Omental fat pad (tissue), 3 donors: ENCODE measurements at regions not wholly inside any gene's neighbourhood (a gene's known extent, or its start where the extent isn't known, plus 50 kb on each side); places are given as distances from the start of the nearest gene placed in this dataset.

ENCODE experiments used
- ATAC-seq: fragments of 150-250 bp; one replicate; pipeline ENCODE4 v1.9.1; 2016; ENCODE audit warnings: mild to moderate bottlenecking, moderate library complexity; ENCODE audit not compliant: low FRiP score
- DNase-seq: peaks from one replicate; pipeline ENCODE4 v3.0.0-alpha.2; 2019; ENCODE audit warnings: low spot score
- TF ChIP-seq, protein P1 (sequence below), 3 donors: fragments of 450-650 bp; IDR thresholded peaks; one replicate each; pipeline ENCODE4 v1.5.1; 2016 to 2017; ENCODE audit warnings: antibody characterized with exemption in 3 of 3, mild to moderate bottlenecking in 3 of 3, moderate library complexity in 2 of 3

DNA sequence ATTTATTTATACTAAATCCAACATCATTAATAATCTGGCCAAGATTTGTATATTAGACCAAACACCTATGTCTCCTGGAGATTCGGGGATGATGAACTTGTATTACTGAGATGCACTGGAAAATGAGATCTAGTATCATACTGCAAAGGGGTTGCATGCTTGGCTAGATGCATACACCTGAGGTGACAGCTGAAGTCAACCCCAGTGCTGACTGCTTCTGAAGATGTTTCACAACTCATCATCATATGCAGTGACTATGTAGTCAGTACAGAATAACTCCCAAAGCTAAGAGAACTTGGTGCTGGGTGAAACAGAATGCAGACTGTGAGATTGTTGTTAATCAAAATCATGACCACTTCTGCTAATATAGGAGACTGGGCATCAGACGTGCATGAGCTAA lies 1114.2 kb downstream of the NSUN3 start:
- TF ChIP-seq, protein P1, sequence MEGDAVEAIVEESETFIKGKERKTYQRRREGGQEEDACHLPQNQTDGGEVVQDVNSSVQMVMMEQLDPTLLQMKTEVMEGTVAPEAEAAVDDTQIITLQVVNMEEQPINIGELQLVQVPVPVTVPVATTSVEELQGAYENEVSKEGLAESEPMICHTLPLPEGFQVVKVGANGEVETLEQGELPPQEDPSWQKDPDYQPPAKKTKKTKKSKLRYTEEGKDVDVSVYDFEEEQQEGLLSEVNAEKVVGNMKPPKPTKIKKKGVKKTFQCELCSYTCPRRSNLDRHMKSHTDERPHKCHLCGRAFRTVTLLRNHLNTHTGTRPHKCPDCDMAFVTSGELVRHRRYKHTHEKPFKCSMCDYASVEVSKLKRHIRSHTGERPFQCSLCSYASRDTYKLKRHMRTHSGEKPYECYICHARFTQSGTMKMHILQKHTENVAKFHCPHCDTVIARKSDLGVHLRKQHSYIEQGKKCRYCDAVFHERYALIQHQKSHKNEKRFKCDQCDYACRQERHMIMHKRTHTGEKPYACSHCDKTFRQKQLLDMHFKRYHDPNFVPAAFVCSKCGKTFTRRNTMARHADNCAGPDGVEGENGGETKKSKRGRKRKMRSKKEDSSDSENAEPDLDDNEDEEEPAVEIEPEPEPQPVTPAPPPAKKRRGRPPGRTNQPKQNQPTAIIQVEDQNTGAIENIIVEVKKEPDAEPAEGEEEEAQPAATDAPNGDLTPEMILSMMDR (IDR thresholded peaks at IDR 0.05): no peak
- ATAC-seq: no peak
- DNase-seq: no peak

DNA sequence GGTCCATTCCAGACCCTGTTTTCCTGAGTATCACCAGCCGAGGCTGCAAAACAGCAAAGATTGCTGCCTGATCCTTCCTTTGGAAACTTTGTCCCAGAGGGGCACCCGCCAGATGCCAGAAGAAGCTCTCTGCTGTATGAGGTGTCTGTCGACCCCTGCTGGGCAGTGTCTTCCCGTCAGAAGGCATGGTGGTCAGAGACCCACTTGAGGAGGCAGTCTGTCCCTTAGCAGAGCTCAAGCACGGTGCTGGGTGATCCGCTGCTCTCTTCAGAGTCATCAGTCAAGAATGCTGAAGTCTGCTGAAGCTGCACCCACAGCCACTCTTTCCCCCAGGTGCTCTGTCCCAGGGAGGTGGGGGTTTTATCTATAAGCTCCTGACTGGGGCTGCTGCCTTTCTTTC lies 1121.2 kb downstream of the NSUN3 start:
- no peak for DNase-seq
- TF ChIP-seq, protein P1 (IDR thresholded peaks at IDR 0.05): no peak
- ATAC-seq: no peak

DNA sequence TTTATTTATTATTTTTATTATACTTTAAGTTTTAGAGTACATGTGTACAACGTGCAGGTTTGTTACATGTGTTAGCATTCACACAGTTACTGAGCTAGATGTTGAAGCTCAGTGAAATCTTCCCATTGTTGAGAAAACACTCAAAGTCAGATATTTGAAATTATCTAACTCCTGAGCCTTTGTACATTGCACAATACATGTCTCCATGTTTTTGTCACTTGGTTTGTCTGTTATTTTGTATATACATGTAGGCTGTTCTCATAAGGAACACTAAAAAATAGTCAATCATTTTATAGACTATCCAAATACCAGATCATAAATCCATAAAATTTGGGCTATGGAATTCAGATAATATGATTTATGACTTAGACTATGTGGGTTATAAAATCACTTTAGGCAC lies 1126.5 kb downstream of the NSUN3 start:
- DNase-seq (no peak), ATAC-seq (no peak)
- TF ChIP-seq, protein P1 (IDR thresholded peaks at IDR 0.05): no peak

DNA sequence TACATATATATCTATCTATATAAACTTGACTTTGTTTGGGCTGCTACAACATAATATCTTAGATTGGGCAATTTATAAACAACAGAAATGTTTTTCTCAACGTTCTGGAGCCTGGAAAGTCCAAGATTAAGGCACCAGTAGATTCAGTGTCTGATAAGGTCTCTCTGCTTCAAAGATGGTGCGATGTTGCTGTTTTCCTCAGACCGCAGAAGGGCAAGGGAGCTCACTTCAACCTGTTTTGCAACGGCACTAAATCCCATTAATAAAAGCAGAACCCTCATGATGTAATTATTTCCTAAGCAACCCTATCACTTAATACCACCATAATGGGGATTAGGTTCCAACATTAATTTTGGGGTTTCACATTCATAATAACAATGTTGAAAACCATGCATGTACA lies 1134.8 kb downstream of the NSUN3 start:
- ATAC-seq (no peak), DNase-seq (no peak)
- TF ChIP-seq, protein P1 (IDR thresholded peaks at IDR 0.05): no peak

DNA sequence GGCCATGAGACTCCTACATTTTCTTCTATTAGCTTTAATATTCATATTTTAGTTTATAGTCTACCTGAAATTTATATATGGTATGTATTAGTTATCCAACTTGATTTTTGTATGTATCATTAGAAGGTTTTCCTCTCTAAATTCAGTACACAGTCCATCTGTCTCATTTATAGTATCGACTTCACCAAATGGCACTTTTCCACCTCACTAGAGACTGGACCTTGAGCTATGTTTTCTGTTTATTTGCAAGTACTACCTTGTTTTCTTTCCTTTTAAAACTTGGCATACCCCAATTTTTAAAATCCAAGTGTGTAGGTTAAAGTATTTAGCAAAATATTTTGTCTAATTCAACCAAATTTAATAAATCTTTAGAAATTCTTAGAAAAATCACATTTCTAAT lies 1137.5 kb downstream of the NSUN3 start:
- DNase-seq (no peak), ATAC-seq (no peak)
- TF ChIP-seq, protein P1 (IDR thresholded peaks at IDR 0.05): no peak

DNA sequence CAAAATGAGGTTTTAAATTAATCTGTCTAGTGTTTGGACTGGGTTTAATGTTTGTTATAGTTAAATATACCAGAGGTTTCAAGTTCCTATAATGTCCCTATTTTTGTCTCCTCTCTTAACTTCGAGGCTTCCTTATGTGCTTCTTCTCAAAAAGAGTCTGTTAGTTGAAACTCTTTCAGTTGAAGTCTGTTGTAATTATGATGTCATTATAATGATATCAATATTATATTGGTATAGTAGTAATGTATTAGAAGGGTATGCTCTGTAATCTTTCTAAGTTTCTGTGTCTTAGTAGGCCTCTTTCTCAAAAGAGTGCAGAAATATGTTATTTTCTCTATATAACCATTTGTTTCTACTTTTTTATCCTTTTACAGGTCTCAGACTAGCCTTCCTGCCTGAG lies 1148.0 kb downstream of the NSUN3 start:
- TF ChIP-seq, protein P1 (IDR thresholded peaks at IDR 0.05): no peak
- no peak for DNase-seq
- ATAC-seq: no peak

DNA sequence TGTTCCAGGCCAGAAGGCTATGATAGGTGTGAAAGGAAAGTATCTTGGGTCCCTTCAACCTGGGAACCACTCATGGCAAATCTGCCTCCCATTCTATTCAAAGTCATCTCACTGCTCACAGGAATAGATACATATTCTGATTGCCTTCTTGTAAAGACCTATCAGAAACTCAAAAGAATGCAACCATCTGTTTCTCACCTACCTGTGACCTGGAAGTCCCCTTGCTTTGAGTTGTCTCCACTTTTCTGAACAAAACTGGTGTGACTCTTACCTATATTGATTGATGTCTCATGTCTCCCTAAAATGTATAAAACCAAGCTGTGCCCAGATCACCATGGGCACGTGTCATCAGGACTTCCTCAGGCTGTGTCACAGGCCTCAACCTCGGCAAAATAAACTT lies 1149.3 kb downstream of the NSUN3 start:
- no peak for ATAC-seq
- TF ChIP-seq, protein P1 (IDR thresholded peaks at IDR 0.05): no peak

More for the DNA sequence above, 1149.3 kb downstream of the NSUN3 start:
- no peak for DNase-seq
